IPS DF 6.9 (cell line): ENCODE measurements at regions not wholly inside any gene's neighbourhood (a gene's known extent, or its start where the extent isn't known, plus 50 kb on each side); places are given as distances from the start of the nearest gene placed in this dataset.

ENCODE experiments used
- DNase-seq: peaks from one replicate; pipeline ENCODE4 v3.0.0-alpha.2; 2013; ENCODE audit warnings: low read depth, low spot score
- H3K27ac ChIP-seq: one replicate; pipeline ENCODE4 v1.5.1; 2013; ENCODE audit warnings: low read length, control low read depth
- H3K27me3 ChIP-seq: 2 replicates; pipeline ENCODE4 v1.6.1; 2013; ENCODE audit warnings: mild to moderate bottlenecking, low read length; ENCODE audit not compliant: control insufficient read depth, insufficient read depth
- H3K36me3 ChIP-seq: 2 replicates; pipeline ENCODE4 v1.6.1; 2013; ENCODE audit warnings: low read length; ENCODE audit not compliant: control insufficient read depth, insufficient read depth
- H3K4me1 ChIP-seq: 2 replicates; pipeline ENCODE4 v1.6.1; 2013; ENCODE audit warnings: low read length; ENCODE audit not compliant: control insufficient read depth, insufficient read depth
- H3K4me3 ChIP-seq: 2 replicates; pipeline ENCODE4 v1.5.1; 2013; ENCODE audit warnings: mild to moderate bottlenecking, low read length
- H3K9me3 ChIP-seq: 2 replicates; pipeline ENCODE4 v1.6.1; 2013; ENCODE audit warnings: low read length, inconsistent platforms; ENCODE audit not compliant: control insufficient read depth, insufficient read depth
- WGBS: extraction: QIAGEN DNeasy Blood & Tissue Kit; methylation state at CpG from one replicate; pipeline ENCODE4 v1.1.7; 2013; ENCODE audit warnings: mixed read lengths, missing lambda C conversion rate; ENCODE audit not compliant: insufficient read length, insufficient coverage; 5-methylcytosine and 5-hydroxymethylcytosine counted together

DNA sequence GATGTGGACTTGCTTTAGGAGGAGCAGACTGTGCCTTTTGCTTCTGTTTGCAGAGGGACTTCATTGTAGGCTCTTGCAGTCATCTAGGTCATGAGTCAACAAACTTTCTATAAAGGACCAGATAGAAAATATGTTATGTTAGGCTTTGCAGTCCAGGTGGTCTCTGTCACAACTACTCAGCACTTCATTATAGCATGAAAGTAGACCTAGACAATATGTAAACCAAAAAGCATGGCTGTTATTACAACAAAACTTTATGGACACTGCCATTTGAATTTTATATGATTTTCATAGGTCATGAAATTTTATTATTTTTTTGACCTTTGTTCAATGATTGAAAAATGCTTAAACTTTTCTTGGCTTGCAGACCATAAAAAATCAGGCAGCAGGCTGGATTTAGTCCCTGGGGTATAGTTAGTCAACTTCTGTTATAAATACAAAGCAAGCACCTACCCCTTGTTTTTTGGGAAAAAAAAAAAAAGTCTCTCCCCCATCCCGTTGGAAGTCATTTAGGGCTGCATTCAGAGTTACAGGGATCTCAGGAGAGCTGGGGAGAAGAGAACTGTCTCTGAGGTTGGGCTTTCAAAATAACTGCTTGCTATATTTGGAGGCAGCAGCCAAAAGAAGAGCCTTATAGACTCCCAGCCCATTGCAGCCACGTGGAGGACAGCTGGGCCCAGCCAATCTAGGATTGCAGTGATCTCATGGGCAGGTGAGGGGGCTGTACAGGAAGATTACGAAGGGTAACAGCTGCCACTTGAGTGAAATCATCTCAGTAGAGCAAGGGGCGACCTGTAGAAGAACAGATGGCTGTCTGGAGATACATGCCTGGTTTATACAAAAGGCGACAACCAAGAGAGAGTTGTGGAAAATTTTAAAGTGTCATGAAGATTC is 136.6 kb upstream of the TNC start:
- WGBS = no CpG with 5 or more reads among the region's 5 CpGs
- no peak for DNase-seq
- Histone ChIP-seq H3K9me3 (no peaks in the 10 kb centered on the region), H3K4me3 (no peak overlapping the region), H3K27ac (no peak overlapping the region), H3K4me1 (no peaks in the 10 kb centered on the region), H3K36me3 (no peaks in the 10 kb centered on the region), H3K27me3 (no peaks in the 10 kb centered on the region)

- no peak for DNase-seq
- Histone ChIP-seq H3K36me3 (no peaks in the 10 kb centered on the region), H3K27ac (no peak overlapping the region), H3K9me3 (no peaks in the 10 kb centered on the region), H3K27me3 (no peaks in the 10 kb centered on the region), H3K4me1 (no peaks in the 10 kb centered on the region), H3K4me3 (no peak overlapping the region)
Observed at GRCh38 chr9:115261656-115262081, 143.7 kb upstream of the TNC start.

DNA sequence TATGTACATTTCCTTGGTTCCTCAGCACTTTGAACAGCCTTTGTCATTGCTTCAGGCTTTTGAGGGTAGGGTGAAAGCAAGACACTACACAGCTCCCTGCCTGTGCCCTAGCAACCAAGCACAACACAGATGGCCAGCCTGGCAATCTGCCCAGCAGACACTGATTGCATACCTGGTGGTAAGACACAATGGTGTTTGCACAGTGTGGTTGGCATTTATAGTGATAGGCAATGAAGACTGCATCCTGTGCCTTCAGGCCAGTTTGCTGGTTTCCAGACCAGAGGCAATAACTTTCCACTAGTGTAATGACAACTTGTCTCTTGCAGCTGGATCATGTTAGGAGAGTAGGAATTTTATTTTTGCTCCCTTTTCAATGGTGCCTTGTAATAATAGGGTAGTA is 144.5 kb upstream of the TNC start:
- no peak overlapping the region for H3K4me3 ChIP-seq
- no peak for DNase-seq
- no peaks in the 10 kb centered on the region for H3K27me3 ChIP-seq
- no peaks in the 10 kb centered on the region for H3K9me3 ChIP-seq
- no peaks in the 10 kb centered on the region for H3K4me1 ChIP-seq
- no peaks in the 10 kb centered on the region for H3K36me3 ChIP-seq
- H3K27ac ChIP-seq = no peak overlapping the region

- no peak for DNase-seq
- Histone ChIP-seq H3K4me1 (no peaks in the 10 kb centered on the region), H3K4me3 (no peak overlapping the region), H3K27ac (no peak overlapping the region), H3K9me3 (no peaks in the 10 kb centered on the region), H3K27me3 (no peaks in the 10 kb centered on the region), H3K36me3 (no peaks in the 10 kb centered on the region)
Observed at GRCh38 chr9:115262952-115263351, 145.0 kb upstream of the TNC start.

- Histone ChIP-seq H3K9me3 (no peaks in the 10 kb centered on the region), H3K4me1 (no peaks in the 10 kb centered on the region), H3K27ac (no peak overlapping the region), H3K4me3 (no peak overlapping the region), H3K36me3 (no peaks in the 10 kb centered on the region), H3K27me3 (no peaks in the 10 kb centered on the region)
- DNase-seq = no peak
- WGBS = no CpG with 5 or more reads among the region's 2 CpGs
Observed at GRCh38 chr9:115263371-115264075, 145.6 kb upstream of the TNC start.

DNA sequence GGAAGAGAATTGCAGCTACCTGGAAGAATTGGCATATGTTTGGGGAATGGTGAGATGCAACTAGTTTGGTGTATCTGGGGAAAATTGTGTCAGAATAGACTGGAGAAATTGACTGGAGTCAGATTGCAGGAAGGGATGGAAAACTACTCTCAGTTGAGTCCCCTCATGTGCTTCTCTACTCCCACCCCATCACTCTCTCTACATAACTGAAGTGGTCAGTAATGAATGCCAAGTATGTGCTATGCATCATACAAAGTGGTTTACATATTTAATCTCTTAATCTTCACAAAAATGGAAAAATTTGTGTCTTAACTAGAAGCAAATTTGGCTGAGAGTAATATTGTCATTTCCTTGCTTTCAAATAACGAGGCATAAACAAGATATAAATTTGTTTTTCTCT is 146.4 kb upstream of the TNC start:
- H3K27ac ChIP-seq = no peak overlapping the region

GRCh38 chr9:115267790-115268189 is 149.8 kb upstream of the TNC start:
- H3K27me3 ChIP-seq = no peaks in the 10 kb centered on the region
- H3K4me3 ChIP-seq = no peak overlapping the region
- no peaks in the 10 kb centered on the region for H3K9me3 ChIP-seq
- H3K27ac ChIP-seq = no peak overlapping the region
- WGBS = no CpG with 5 or more reads among the region's 3 CpGs
- no peaks in the 10 kb centered on the region for H3K36me3 ChIP-seq
- no peaks in the 10 kb centered on the region for H3K4me1 ChIP-seq
- DNase-seq = no peak

More for the DNA sequence above, 146.4 kb upstream of the TNC start:
- Histone ChIP-seq H3K4me3 (no peak overlapping the region), H3K27me3 (no peaks in the 10 kb centered on the region), H3K4me1 (no peaks in the 10 kb centered on the region), H3K36me3 (no peaks in the 10 kb centered on the region), H3K9me3 (no peaks in the 10 kb centered on the region)
- no CpG with 5 or more reads among the region's 1 CpG for WGBS
- DNase-seq = no peak

DNA sequence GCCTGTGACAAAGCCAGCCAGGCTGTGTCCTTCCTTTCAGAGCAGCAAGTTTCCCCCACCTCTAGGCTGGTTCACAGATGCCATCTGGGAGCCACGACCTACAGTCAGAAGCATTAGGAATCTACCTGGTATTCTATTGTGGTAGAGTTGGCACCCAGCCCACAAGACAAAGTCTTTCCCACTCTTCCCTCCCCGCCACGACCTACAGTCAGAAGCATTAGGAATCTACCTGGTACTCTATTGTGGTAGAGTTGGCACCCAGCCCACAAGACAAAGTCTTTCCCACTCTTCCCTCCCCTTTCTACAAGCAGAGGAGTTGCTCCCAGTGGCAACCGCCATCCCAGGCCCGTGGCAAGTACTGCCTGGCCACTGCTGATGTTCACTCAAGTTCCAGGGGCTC is 157.8 kb upstream of the TNC start:
- no peak overlapping the region for H3K27ac ChIP-seq
- H3K9me3 ChIP-seq = no peaks in the 10 kb centered on the region
- no peaks in the 10 kb centered on the region for H3K36me3 ChIP-seq
- H3K4me3 ChIP-seq = no peak overlapping the region
- no CpG with 5 or more reads among the region's 5 CpGs for WGBS
- no peaks in the 10 kb centered on the region for H3K27me3 ChIP-seq
- DNase-seq = no peak
- no peaks in the 10 kb centered on the region for H3K4me1 ChIP-seq

DNA sequence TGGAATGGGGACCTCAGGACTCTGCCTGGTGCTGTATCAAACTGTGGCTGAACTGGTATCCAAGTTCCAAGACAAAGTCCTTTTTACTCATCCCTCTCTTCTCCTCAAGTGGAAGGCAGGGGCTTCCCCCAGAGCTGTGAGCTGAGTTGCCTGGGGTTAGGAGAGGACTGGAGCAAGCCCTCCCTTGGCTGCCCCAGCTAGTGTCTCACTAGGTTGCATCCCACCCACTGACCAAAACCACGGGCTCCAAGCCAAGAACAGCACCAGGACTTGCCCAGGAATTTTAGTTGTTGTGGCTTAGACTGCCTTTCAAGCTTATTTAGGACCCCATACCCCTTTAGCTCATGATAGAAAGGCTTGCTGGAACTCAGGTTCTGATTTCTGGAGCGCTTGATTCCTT is 158.7 kb upstream of the TNC start:
- Histone ChIP-seq H3K4me1 (no peaks in the 10 kb centered on the region), H3K27me3 (no peaks in the 10 kb centered on the region), H3K9me3 (no peaks in the 10 kb centered on the region), H3K4me3 (no peak overlapping the region), H3K27ac (no peak overlapping the region), H3K36me3 (no peaks in the 10 kb centered on the region)
- DNase-seq = no peak
- WGBS = no CpG with 5 or more reads among the region's 2 CpGs

GRCh38 chr9:115277301-115277700 is 159.3 kb upstream of the TNC start:
- no peaks in the 10 kb centered on the region for H3K36me3 ChIP-seq
- no CpG with 5 or more reads among the region's 3 CpGs for WGBS
- DNase-seq = no peak
- no peaks in the 10 kb centered on the region for H3K9me3 ChIP-seq
- H3K4me3 ChIP-seq = no peak overlapping the region
- H3K27ac ChIP-seq = no peak overlapping the region
- H3K27me3 ChIP-seq = no peaks in the 10 kb centered on the region
- H3K4me1 ChIP-seq = no peaks in the 10 kb centered on the region
